ENCODE measurements at regions not wholly inside any gene's neighbourhood (a gene's known extent, or its start where the extent isn't known, plus 50 kb on each side); places are given as distances from the start of the nearest gene placed in this dataset.

- Histone ChIP-seq H3K79me2 (ENCODE audit: control insufficient read depth, insufficient read depth, low read length, poor library complexity) (no peaks in the 10 kb centered on the region), H3K36me3 (ENCODE audit: control insufficient read depth in 1 of 2, insufficient read depth in 2 of 2, low read length in 2 of 2) (no peaks in the 10 kb centered on the region), H2AFZ (ENCODE audit: insufficient read depth, low read length, poor library complexity) (no peak overlapping the region), H4K91ac (ENCODE audit: low read depth, low read length) (no peak overlapping the region), H4K12ac (ENCODE audit: low read depth, low read length) (no peak overlapping the region), H3K4me3 (ENCODE audit: low read depth, low read length) (no peak overlapping the region), H4K8ac (ENCODE audit: low read depth, low read length) (no peak overlapping the region), H2BK120ac (ENCODE audit: insufficient read depth, low read length, poor library complexity) (no peak overlapping the region), H3K79me1 (ENCODE audit: low read length) (peaks cover 24% of the 10 kb centered on the region), H3K4me1 (ENCODE audit: control insufficient read depth in 1 of 2, insufficient read depth in 2 of 2, low read length in 2 of 2) (peaks cover 16 to 23% of the 10 kb centered on the region in 2 experiments), H3K27ac (ENCODE audit: low read depth, low read length) (peak overlapping the region; percentile 89), H3K9me3 (ENCODE audit: insufficient read depth, low read depth, low read length) (no peaks in the 10 kb centered on the region), H3K23ac (ENCODE audit: low read length) (no peak overlapping the region), H3K18ac (ENCODE audit: low read length) (no peak overlapping the region), H2BK5ac (ENCODE audit: low read depth, low read length, poor library complexity) (no peak overlapping the region), H2BK12ac (ENCODE audit: low read length) (no peak overlapping the region), H3K4ac (ENCODE audit: low read depth, low read length) (no peak overlapping the region), H3K27me3 (ENCODE audit: insufficient read depth, low read length) (no peaks in the 10 kb centered on the region), H2AK5ac (ENCODE audit: low read length) (no peak overlapping the region), H3K4me2 (ENCODE audit: low read length) (peak overlapping the region; percentile 55), H3K9ac (ENCODE audit: low read length) (no peak overlapping the region), H3K14ac (ENCODE audit: low read length) (no peak overlapping the region)
- DNase-seq: peak; percentile 45 to 83
- WGBS (ENCODE audit: extremely low coverage, insufficient coverage, insufficient read length): no CpG with 5 or more reads among the region's 3 CpGs
These were observed 114.2 kb downstream of the PLEKHG1 start for GRCh38 chr6:150713931-150714330.

DNA sequence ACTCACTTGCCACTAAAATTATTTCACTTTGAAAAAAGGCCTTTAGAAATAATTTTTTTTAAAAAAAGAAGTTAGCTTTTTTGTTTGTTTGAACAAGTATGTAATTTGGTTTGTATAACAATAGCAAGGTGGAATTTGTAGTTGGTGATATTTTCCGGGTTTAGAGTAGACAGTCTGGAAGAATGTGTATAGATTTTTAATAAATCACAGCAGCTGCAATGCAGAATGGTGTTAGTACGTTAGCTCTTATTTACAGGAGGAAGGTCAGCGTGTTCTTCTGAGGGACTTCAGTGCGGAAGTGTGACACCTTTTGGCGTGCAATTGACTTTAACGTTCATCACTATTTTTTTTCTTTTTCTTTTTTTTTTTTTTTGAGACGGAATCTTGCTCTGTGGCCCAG, 115.4 kb downstream of the PLEKHG1 start:
- H3K9me3 ChIP-seq (ENCODE audit: insufficient read depth, low read depth, low read length): no peaks in the 10 kb centered on the region
- H3K23ac ChIP-seq (ENCODE audit: low read length): no peak overlapping the region
- no peak for DNase-seq
- no peak overlapping the region for H3K18ac ChIP-seq (ENCODE audit: low read length)
- H3K4me2 ChIP-seq (ENCODE audit: low read length): no peak overlapping the region
- H3K79me1 ChIP-seq (ENCODE audit: low read length): peaks cover 28% of the 10 kb centered on the region
- H2AFZ ChIP-seq (ENCODE audit: insufficient read depth, low read length, poor library complexity): no peak overlapping the region
- no peaks in the 10 kb centered on the region for H3K36me3 ChIP-seq (ENCODE audit: control insufficient read depth in 1 of 2, insufficient read depth in 2 of 2, low read length in 2 of 2)
- no peak overlapping the region for H4K91ac ChIP-seq (ENCODE audit: low read depth, low read length)
- no peak overlapping the region for H3K4me3 ChIP-seq (ENCODE audit: low read depth, low read length)
- H4K12ac ChIP-seq (ENCODE audit: low read depth, low read length): no peak overlapping the region
- H3K27me3 ChIP-seq (ENCODE audit: insufficient read depth, low read length): no peaks in the 10 kb centered on the region
- H2BK12ac ChIP-seq (ENCODE audit: low read length): no peak overlapping the region
- H2AK5ac ChIP-seq (ENCODE audit: low read length): no peak overlapping the region
- H3K4me1 ChIP-seq (ENCODE audit: control insufficient read depth in 1 of 2, insufficient read depth in 2 of 2, low read length in 2 of 2): peaks cover 19 to 29% of the 10 kb centered on the region in 2 experiments
- H2BK120ac ChIP-seq (ENCODE audit: insufficient read depth, low read length, poor library complexity): no peak overlapping the region
- H3K27ac ChIP-seq (ENCODE audit: low read depth, low read length): no peak overlapping the region
- H3K14ac ChIP-seq (ENCODE audit: low read length): no peak overlapping the region
- no peak overlapping the region for H3K9ac ChIP-seq (ENCODE audit: low read length)
- H2BK5ac ChIP-seq (ENCODE audit: low read depth, low read length, poor library complexity): no peak overlapping the region
- no peak overlapping the region for H3K4ac ChIP-seq (ENCODE audit: low read depth, low read length)
- no peak overlapping the region for H4K8ac ChIP-seq (ENCODE audit: low read depth, low read length)
- 100% methylated on average over 1 of the region's 7 CpGs for WGBS (ENCODE audit: extremely low coverage, insufficient coverage, insufficient read length)
- H3K79me2 ChIP-seq (ENCODE audit: control insufficient read depth, insufficient read depth, low read length, poor library complexity): no peaks in the 10 kb centered on the region

DNA sequence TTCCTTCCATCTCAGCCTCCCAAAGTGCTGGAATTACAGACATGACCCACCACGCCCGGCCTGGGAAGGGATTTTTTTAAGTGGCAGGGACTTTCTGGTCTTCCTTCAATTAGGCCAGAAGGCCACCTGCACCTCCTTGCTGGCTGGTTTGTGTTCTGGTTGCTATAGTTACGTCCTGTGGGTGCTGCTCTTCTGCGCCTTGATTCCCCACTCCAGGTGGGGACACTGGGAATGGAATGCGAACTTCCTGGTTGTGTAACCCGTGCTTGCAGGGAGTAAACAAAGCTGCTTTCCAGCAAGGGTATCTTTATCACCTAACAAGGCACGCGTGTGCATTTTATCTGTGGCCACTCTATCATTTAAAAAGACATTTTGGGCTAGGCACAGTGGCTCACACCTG, 117.7 kb downstream of the PLEKHG1 start:
- no CpG with 5 or more reads among the region's 8 CpGs for WGBS (ENCODE audit: extremely low coverage, insufficient coverage, insufficient read length)

DNA sequence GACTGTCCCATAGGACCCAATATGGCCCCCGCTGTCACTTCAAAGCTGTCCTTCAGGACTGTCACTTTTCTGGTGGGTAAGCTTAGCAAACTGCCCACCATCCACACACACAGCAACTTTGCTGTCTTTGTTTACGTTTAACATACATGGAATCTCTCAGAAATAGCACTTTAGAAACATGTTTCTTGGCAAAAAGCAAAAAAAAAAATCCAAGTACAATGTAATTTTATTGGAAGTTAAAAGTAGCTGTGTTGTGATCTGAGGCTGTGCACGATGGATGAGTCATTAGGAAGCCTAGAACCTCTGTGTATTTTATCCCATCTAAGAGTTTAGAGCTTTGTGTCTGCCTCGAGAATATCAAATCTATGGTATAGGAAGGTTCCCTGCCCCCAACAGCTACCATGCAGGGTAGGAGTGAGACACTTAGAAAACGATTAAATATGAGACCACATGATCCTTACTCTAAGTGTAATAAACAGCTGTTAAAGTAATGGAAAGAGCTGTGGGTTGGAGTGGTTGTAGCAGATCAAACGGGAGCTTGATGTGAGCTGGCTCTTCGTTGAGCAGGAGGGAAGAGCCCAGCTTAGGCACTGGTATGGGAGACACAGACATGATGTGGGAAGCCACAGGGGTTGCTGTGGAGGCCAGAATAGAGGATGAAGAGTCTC, 119.5 kb downstream of the PLEKHG1 start:
- peak overlapping the region; percentile 4 for H2AFZ ChIP-seq (ENCODE audit: insufficient read depth, low read length, poor library complexity)
- H4K8ac ChIP-seq (ENCODE audit: low read depth, low read length): peak overlapping the region; percentile 13
- H3K4me1 ChIP-seq (ENCODE audit: control insufficient read depth in 1 of 2, insufficient read depth in 2 of 2, low read length in 2 of 2): peaks cover 18 to 30% of the 10 kb centered on the region in 2 experiments
- no peaks in the 10 kb centered on the region for H3K79me2 ChIP-seq (ENCODE audit: control insufficient read depth, insufficient read depth, low read length, poor library complexity)
- peak overlapping the region; percentile 60 for H2BK120ac ChIP-seq (ENCODE audit: insufficient read depth, low read length, poor library complexity)
- H3K9me3 ChIP-seq (ENCODE audit: insufficient read depth, low read depth, low read length): no peaks in the 10 kb centered on the region
- H2BK5ac ChIP-seq (ENCODE audit: low read depth, low read length, poor library complexity): peak overlapping the region; percentile 61
- H3K4me3 ChIP-seq (ENCODE audit: low read depth, low read length): no peak overlapping the region
- no peaks in the 10 kb centered on the region for H3K27me3 ChIP-seq (ENCODE audit: insufficient read depth, low read length)
- H3K27ac ChIP-seq (ENCODE audit: low read depth, low read length): peak overlapping the region; percentile 9
- no peak overlapping the region for H3K23ac ChIP-seq (ENCODE audit: low read length)
- H3K4ac ChIP-seq (ENCODE audit: low read depth, low read length): peak overlapping the region; percentile 5
- no peaks in the 10 kb centered on the region for H3K36me3 ChIP-seq (ENCODE audit: control insufficient read depth in 1 of 2, insufficient read depth in 2 of 2, low read length in 2 of 2)
- DNase-seq: no peak
- H3K4me2 ChIP-seq (ENCODE audit: low read length): no peak overlapping the region
- H4K12ac ChIP-seq (ENCODE audit: low read depth, low read length): no peak overlapping the region
- WGBS (ENCODE audit: extremely low coverage, insufficient coverage, insufficient read length): no CpG with 5 or more reads among the region's 7 CpGs
- no peak overlapping the region for H2AK5ac ChIP-seq (ENCODE audit: low read length)
- H3K79me1 ChIP-seq (ENCODE audit: low read length): peaks cover 21% of the 10 kb centered on the region
- no peak overlapping the region for H3K9ac ChIP-seq (ENCODE audit: low read length)
- H3K18ac ChIP-seq (ENCODE audit: low read length): no peak overlapping the region
- no peak overlapping the region for H3K14ac ChIP-seq (ENCODE audit: low read length)
- peak overlapping the region; percentile 21 for H4K91ac ChIP-seq (ENCODE audit: low read depth, low read length)
- H2BK12ac ChIP-seq (ENCODE audit: low read length): peak overlapping the region; percentile 83

More for the DNA sequence above, 117.7 kb downstream of the PLEKHG1 start:
- H3K27ac ChIP-seq (ENCODE audit: low read depth, low read length): no peak overlapping the region
- peak overlapping the region; percentile 58 for H4K8ac ChIP-seq (ENCODE audit: low read depth, low read length)
- H3K79me2 ChIP-seq (ENCODE audit: control insufficient read depth, insufficient read depth, low read length, poor library complexity): no peaks in the 10 kb centered on the region
- no peak overlapping the region for H3K14ac ChIP-seq (ENCODE audit: low read length)
- no peaks in the 10 kb centered on the region for H3K27me3 ChIP-seq (ENCODE audit: insufficient read depth, low read length)
- H3K4me3 ChIP-seq (ENCODE audit: low read depth, low read length): no peak overlapping the region
- H4K12ac ChIP-seq (ENCODE audit: low read depth, low read length): no peak overlapping the region
- H3K23ac ChIP-seq (ENCODE audit: low read length): no peak overlapping the region
- H3K9ac ChIP-seq (ENCODE audit: low read length): no peak overlapping the region
- H3K4ac ChIP-seq (ENCODE audit: low read depth, low read length): no peak overlapping the region
- no peak overlapping the region for H2BK5ac ChIP-seq (ENCODE audit: low read depth, low read length, poor library complexity)
- no peaks in the 10 kb centered on the region for H3K9me3 ChIP-seq (ENCODE audit: insufficient read depth, low read depth, low read length)
- peaks cover 19 to 29% of the 10 kb centered on the region in 2 experiments for H3K4me1 ChIP-seq (ENCODE audit: control insufficient read depth in 1 of 2, insufficient read depth in 2 of 2, low read length in 2 of 2)
- peak overlapping the region; percentile 49 for H2BK120ac ChIP-seq (ENCODE audit: insufficient read depth, low read length, poor library complexity)
- no peak overlapping the region for H4K91ac ChIP-seq (ENCODE audit: low read depth, low read length)
- H3K4me2 ChIP-seq (ENCODE audit: low read length): no peak overlapping the region
- H3K79me1 ChIP-seq (ENCODE audit: low read length): peaks cover 28% of the 10 kb centered on the region
- no peak overlapping the region for H2AFZ ChIP-seq (ENCODE audit: insufficient read depth, low read length, poor library complexity)
- H2AK5ac ChIP-seq (ENCODE audit: low read length): no peak overlapping the region
- no peaks in the 10 kb centered on the region for H3K36me3 ChIP-seq (ENCODE audit: control insufficient read depth in 1 of 2, insufficient read depth in 2 of 2, low read length in 2 of 2)
- no peak overlapping the region for H3K18ac ChIP-seq (ENCODE audit: low read length)
- H2BK12ac ChIP-seq (ENCODE audit: low read length): peak overlapping the region; percentile 11
- peak; percentile 56 to 80 for DNase-seq
